HG03460 (cell line): ENCODE measurements at regions not wholly inside any gene's neighbourhood (a gene's known extent, or its start where the extent isn't known, plus 50 kb on each side); places are given as distances from the start of the nearest gene placed in this dataset.

ENCODE experiments used
- ATAC-seq: cut with Tn5 transposase; IDR thresholded peaks from one replicate; pipeline ENCODE4 v1.9.1; 2021; ENCODE audit not compliant: unreplicated experiment

DNA sequence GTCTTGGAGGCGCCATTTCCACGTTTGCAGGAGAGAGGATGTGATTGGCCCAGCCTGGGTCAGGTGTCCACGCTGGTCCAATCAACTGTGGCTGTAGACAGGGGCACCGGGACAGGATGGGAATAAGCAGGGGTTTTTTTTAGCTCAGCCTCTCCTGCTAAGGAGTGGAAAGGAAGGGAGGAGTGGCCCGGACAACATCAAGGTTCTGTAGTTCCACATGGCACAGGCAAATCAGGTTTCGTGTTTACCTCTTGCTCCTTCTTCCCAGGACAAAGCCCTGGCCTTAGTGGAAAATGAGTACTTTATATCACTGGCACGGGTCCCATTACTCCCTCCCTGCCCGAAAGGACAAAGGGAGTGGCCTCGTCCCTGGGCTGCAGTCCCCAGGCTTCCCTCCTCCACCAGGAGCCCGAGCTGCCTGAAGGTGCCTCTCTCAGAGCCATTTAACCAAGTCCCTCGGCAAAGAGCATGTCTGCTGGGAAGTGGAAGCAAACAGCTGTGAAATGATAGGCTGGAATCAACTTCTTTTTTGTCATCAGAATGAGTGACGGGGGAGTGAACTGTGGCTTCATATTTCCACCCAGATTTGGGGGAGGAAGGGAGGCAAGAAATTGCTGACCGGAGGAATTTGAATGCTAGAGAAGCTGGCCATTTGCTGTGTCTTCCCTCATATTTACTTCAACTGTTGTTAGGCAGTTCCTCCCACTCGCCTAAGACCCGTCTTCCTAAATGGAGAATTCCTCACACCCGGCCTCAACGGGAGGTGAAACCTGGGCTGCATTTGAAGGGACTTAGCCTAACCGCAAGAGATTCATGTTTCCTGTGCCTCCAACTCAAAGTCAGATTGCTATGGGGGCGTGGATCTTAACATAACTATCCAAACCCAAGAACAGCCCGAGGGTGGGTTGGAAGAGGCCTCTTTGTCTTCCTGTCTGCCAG, 84.9 kb upstream of the SLC44A3 start:
- ATAC-seq = no peak

DNA sequence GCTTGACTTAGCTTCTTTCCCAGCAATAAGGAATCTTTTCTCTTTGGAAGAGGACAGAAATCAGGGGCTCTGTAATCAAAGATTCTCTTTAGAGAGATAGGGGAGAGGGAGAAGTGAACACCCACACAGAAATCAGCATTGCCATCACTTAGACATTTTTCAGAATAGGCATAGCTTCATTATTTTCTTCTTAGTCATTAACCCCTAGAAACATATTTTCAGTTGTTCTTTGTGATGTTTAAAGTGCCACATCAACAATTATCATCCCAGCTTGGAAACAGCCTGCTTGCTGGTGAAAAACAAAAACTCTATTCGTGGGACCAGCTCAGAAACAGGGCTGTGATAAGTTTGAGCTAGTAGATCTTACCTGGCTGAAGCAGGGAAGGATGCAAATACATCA, 88.3 kb upstream of the SLC44A3 start:
- no peak for ATAC-seq

DNA sequence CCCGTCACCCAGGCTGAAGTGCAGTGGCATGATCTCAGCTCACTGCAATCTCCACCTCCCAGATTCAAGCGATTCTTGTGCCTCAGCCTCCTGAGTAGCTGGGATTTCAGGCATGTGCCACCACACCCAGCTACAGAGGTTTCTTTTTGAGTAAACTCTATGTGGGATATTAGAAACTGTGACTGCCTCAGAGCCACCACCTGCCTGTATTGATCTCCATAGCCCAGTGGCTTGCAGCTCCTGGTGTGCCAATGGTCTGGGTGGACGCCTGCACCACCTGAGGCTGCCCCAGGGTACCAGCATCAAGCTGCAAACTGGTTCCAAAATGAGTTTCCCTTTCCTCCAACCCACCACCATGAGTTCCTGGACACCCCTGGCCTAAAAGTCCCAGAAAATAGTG, 89.7 kb upstream of the SLC44A3 start:
- ATAC-seq = no peak

DNA sequence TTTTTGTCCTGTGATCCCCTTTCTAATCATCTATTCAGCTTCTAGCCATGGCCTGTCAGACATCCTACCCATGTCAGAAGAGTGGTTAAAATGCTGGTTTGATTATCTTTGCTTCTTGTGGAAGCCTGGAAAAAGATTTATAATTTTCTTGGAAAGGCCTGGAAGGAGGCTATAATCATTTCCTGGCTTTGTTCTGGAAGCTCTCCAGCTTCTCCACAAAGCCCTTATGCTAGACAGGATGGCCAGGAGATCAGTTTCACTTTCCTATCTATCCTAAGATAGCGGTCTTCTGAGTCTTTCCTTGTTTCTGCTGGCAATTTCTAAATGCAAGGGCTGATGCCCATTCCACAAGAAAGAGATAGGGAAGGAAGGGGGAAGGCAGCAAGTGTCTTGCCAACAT, 90.9 kb upstream of the SLC44A3 start:
- ATAC-seq = no peak

DNA sequence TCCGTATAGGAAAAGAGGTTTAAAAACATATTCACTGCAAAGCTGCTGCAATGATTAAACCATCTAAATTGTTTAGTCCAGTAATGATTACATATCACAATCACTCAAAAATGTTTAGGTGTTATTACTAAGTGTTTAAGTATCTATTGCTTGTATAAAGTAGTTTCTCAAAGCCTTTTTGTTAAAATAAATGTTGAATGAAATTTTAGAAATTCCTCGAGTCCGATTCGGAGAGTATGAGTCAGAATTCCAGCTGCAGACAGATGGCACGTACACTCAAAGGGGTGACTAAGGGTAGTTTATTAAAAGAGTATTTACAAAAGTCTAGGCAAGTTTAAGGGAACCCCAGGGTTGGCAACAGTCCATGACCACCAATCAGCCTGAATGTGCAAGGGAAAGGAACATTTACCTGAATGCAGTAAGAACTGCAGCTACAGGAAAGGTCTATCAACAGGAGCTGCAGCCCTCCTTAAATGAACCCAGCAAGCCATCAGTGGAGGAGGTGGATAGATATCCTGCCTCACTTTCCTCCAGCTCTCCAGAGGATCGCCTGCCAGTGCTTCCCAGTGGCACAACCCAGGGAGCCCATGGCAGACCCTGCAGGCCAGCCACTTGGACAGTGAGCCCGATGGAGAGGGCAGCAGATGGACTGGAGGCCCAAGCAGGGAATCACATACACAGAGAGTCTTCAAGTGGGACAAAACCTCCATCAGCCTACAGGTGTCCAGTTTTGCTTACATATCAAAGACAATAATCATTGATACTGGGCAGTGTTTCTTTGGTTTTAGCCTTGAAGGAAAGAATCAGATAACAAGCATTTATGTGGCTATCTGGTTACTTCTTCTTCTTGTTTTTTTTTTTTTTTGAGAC, 92.1 kb upstream of the SLC44A3 start:
- ATAC-seq = no peak

DNA sequence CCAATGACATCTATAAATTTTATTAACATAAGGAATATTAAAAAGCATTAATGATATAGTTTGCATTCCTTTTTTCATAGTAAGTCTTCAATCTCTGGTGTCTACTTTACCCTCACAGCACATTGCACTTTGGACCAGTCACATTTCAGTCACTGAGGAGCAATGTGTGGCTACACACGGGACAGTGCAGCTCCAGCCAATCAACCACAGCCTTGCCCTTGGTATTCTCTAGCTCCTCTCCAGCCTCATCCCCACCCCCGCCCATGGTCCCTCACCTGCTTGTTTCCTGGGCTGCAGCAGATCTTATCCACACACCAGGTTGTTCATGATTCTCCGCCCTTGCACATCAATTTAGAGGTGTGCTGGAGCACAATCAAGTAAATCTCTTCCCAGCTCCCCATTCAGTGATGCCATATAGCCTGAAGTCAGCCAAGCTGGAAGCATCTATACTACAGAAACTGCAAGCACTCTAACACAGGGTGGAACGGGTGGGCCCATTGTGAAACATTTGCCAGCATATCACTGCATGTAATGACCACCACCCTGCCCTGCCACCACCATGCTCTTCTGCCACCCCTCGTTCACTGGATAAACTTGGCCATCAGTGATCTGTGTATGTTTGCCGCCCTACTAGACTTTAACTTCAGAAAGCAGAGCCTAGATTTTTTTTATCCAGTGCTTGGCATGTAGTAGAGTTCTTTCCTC, 93.0 kb upstream of the SLC44A3 start:
- no peak for ATAC-seq

DNA sequence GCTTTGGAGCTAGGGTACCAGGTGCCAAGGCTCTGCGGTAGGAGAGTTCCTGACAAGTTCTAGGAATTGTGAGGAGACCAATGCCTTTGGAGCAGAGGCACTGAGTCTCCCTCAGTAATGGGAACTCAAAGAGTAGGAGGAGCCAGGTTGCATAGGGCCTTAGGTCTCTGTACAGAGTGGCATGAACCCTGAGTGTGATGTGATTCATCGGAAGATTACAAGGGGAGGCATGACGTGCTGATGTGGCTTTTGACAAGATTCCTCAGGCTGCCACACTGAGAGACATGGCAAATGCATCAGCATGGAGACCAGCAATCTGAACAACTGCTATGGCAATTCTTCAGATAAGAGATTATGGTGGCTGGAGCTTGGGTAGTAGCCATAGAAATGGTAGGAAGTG, 94.6 kb upstream of the SLC44A3 start:
- ATAC-seq = no peak

DNA sequence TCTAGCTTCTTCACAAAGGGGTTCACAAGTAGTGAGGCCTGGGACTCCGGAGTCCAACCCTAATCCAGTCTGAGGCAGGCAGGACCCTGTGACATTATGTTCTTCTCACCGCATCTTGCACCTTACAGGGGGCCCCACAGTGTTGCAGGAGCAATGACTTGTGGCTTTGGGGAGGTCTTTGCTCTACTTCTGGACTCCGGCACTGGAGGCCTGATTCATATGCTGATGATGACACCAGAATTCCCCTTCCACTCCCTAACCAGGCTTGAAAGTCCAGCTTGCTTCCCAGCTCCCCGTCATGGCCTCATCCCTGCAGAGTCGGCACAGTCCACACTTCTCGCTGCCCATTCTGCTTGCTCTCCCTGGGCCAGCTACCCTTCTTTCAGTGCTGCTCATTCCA, 96.3 kb upstream of the SLC44A3 start:
- no peak for ATAC-seq

DNA sequence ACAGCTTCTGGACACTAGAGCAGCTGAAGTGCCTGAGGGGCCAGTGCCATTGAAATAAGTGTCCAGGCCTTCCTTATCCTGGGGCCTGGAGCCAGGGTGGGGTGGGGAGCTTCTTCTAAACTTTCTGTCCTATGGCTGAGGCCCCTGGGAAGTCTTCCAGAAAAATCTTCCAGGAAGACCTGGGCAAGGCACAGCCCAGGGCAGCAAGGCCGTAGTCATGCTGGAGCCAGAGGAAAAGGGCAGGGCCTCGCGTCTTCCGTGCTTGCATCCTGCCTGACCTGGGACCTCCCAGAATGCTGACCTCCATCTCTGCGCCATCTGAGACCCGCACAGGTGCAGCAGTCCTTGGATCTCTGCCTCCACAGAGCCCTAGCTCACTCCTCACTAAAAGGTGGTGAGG, 96.7 kb upstream of the SLC44A3 start:
- ATAC-seq = no peak

DNA sequence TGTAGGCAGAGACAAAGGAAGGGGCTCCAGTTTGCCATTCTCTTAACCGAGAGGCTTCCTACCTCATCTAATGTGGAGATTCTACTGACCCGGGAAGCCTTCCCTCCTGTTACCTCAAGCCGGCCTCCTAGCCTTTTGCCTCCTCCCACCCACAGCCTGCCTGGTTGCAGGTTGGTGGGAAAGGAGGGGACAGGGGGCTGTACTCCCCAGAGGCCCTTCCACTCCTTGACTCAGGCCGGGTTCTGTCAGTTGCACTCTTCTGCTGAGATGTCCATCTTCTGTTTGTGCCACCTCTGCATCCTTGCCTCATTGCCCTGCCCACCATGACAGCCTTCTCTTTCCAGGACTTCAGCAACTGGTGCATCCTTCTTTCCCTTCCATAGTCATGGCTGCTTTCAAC, 98.0 kb upstream of the SLC44A3 start:
- ATAC-seq = no peak

DNA sequence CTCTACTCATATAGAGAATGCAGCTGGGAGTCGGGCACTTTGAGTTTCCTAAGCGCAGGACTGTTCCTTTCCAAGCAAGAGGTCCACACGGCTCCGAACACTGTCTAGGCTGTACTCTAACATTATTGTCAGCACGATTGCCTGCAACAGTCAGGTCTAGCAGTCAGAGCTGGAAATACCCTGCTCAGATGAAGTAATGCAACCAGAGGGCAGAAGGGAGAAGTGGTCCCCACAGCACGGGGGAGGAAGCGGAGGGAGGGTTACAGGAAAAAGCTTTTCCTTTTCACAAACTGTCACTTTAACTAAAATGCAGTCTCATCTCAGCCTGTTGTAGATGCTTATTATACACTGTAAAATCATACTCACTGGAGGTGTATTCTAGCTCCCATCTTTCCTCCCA, 98.9 kb upstream of the SLC44A3 start:
- no peak for ATAC-seq

DNA sequence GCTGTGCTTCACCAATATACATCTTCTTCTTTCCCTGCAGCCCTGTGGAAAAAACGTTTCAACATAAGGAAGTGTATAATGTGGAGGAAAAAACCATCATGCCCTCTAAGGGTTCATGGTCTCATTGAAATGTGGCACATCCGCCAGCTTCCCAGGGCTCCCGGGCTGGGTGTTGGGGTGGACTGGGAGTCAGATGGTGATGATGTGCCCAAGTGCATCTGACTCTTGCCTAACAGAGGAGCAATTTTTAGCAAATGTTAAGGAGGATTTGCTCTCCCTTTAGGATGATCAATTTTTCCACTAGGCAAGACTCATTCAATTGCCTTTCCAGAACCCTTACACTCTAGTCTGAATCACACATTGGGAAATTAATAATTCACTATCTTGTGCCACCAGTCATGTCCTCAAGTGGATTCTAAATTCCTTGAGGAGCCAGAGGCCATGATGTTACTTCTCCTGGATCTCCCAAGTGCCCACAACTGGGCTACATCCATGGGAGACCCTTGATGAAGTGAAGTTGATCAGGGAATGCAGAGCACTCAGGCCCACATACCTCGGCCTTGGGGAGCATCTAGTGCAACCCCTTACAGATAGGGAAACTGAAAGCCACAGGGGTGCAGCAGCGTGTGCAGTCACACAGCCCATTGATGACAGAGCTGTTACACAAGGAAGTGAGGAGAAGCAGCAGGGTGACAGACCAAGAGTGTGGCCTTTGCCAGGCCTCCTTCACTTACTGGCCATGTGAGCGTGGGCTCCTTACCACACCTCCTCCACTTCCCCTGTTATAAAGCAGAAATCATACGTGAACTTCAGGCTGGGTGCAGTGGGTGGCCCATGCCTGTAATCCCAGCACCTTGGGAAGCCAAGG, 100.0 kb upstream of the SLC44A3 start:
- peak; percentile 99 for ATAC-seq

DNA sequence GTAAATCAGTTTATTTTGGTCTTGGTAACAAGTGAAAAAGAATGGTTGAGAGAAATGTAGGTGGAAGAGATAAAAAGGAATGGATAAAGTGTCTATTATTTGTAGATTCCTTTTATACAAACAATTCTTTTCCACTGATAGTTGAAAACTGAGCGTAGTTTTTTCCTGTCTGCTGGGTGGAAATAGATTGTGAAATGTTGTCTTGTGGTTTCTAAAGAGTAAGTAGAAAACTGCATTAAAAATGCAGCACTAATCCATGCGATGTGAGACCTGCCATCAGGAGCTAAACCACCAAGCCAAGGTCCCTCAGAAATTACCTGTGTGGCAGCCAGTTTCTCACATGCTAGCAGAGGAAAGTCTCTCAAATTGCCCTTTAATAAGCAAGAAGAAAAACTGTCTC, 103.2 kb upstream of the SLC44A3 start:
- no peak for ATAC-seq

DNA sequence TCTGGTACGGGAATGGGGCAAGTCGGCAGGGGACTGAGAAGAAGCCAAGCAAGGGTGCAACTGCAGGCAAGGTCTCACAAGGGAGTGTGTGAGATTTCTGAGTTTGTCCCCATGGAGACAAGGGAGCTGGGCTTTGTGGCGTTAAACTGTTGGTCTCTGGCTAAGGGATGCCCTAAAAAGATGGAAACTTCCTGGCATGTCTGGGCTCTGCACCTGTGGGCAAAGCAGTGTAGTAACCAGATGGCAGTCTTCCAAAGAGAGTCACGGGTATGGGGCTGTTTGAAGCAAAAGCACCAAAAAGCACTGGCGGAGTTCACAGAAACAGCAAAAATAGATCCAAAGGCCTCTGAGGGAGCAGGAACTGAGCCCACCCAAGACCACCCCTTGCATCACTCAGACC, 104.8 kb upstream of the SLC44A3 start:
- no peak for ATAC-seq

DNA sequence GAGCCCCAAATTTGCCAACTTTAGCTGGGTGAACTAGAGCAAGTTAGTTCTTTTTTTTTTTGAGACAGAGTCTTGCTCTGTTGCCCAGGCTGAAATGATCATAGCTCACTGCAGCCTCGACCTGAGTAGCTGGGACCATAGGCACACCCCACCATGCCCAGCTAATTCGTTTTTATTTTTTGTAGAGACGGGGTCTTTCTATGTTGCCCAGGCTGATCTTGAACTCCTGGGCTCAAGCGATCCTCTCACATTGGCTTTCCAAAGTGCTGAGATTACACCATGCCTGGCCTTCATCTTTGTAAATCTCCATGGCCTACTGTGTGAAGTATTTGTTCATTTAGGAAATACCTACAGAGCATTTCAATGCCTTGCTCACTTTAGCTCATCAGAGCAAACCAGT, 105.6 kb upstream of the SLC44A3 start:
- no peak for ATAC-seq

DNA sequence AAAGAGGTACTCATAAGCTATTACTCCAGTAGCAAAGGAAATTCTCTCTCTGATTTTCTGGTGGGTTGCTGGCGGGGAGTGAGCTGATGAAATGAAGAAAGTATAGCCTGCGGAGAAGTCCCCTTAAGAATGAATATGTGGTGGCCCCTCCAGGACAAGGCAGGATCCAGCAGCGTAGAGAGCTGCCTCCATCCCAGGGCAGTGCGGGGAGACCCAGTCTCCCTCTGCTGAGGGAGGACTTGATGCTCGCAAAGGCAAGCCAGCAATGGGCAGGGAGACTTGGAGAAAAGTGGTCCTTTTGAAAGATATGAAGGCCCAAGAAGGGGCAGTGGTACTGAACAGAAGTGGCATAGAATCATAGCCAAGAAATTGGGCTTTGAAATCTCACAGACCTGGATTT, 106.0 kb upstream of the SLC44A3 start:
- peak; percentile 3 for ATAC-seq

DNA sequence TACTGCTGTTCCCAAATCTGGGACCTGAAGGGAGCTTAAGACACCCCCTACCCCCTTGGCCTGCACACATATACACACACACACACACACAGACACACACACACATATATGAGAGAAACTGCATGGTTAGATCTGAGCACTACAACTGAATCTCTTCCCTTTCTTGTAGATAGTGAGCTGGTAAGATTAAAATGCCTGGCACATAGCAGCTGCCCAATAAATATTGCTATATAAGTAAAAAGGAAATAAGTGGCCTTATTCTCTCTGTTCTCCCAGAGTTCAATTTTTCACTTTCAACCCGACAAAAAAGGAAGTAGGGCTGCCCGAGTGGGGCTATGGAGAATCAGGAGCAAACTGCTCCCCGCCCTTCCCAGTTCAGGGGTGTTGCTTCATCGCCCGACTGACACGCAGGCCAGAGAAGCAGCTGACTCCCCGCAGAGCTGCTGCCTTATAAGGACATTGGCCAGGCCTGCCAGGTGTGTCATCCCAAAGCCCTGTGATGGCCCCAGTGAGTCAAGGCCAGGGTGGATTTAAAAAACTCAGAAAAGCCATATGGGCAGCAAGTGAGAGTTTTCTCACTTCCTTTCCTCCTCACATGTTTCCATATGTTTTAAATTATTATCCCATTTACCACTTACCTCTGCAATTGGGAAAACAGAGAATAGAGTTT, 106.5 kb upstream of the SLC44A3 start:
- peak; percentile 77 for ATAC-seq

DNA sequence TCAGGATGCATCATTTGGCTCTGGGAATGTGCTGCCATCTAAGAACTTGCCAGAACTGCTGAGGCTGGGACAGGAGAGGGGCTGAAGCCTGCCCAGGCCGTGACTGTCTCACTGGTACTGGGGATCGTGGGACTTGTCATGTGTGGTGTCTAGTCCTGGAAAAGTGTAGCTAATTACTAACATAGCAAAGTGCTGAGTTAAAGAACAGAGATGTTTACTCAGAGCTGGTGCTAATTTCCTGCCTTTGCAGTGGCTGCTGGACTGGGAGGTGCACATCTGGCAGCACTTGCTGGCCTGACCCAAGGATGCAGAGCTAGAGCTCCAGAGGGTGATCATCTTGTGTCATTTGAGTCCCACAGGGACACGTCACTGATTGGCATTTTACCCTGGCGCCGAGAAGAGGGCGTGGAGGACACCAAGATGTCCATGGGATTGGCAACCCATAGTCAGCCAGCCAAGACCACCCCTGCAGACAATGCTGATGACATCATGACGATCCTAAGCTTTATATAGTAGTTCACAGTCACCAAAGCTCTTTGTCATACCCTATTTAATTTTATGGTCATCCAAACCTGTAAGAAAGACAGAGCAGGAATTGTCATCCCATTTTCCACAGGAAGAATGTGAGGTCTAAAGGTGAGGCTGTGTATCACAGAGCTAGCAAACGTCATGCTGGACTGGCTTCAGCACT, 110.1 kb upstream of the SLC44A3 start:
- no peak for ATAC-seq

DNA sequence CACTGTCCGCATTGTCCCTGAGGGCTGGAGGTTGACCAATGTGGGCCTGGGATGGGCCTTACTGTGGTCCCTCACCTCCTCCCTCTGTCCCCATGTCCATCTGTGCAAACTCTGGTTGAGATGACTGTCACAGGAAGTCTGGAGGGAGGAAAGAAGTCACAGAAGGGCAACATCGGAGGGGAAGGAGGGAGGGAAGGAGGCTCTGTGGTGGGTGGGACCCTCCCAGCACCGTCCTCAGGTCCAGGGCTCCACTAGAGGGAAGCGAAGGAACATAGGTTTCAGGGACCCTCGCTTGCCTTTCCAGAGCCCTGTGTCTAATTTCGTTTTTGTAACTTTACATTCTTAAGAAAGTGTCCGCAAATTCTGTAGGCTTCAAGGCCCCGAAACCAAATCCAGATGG, 111.3 kb upstream of the SLC44A3 start:
- no peak for ATAC-seq
